ENCODE measurements at regions not wholly inside any gene's neighbourhood (a gene's known extent, or its start where the extent isn't known, plus 50 kb on each side); places are given as distances from the start of the nearest gene placed in this dataset.
"Not testable (repeated sequence)": the region's sequence is repeated elsewhere in the genome, so short reads cannot be mapped to it uniquely, and the experiment has no call there.

- intact Hi-C loops (cut with DNase I; ENCODE audit: low total_unique reads), result no loop called here
- WGBS, 2 donors, result 85 to 93% methylated on average over 16 to 18 of the region's 18 CpGs
- TF ChIP-seq, protein P1, sequence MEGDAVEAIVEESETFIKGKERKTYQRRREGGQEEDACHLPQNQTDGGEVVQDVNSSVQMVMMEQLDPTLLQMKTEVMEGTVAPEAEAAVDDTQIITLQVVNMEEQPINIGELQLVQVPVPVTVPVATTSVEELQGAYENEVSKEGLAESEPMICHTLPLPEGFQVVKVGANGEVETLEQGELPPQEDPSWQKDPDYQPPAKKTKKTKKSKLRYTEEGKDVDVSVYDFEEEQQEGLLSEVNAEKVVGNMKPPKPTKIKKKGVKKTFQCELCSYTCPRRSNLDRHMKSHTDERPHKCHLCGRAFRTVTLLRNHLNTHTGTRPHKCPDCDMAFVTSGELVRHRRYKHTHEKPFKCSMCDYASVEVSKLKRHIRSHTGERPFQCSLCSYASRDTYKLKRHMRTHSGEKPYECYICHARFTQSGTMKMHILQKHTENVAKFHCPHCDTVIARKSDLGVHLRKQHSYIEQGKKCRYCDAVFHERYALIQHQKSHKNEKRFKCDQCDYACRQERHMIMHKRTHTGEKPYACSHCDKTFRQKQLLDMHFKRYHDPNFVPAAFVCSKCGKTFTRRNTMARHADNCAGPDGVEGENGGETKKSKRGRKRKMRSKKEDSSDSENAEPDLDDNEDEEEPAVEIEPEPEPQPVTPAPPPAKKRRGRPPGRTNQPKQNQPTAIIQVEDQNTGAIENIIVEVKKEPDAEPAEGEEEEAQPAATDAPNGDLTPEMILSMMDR (IDR thresholded peaks at IDR 0.05), result no peak
- no peak for TF ChIP-seq POLR2A (IDR thresholded peaks at IDR 0.05)
- H3K4me3 ChIP-seq (ENCODE audit: low read depth, poor library complexity, severe bottlenecking), result no peak overlapping the region
- DNase-seq (ENCODE audit: low spot score in 2 of 2), result no peak
Observed at GRCh38 chr4:162984621-162985020, 182.1 kb downstream of the NAF1 start.

DNA sequence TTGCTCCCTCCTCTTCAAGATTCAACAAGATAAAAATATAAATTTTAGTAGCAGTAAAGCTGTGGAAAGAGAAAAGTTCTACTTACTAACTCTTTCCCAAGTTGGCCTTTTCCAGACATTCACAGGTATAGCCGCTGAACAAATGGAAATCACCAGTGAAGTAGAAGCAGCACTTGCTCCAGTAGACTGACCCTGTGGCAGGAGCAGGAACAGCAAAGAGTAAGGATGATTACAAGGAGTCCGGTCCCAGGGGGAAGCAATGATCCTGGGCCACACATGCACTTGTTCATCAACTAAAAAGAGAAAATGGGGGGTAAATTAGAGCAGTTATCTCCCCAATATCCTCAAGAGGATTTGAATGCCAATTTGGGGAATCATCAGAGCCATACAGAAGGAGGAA, 184.9 kb downstream of the NAF1 start:
- no peak for TF ChIP-seq POLR2A (IDR thresholded peaks at IDR 0.05)
- TF ChIP-seq, protein P1 (IDR thresholded peaks at IDR 0.05), result no peak
- intact Hi-C loops (cut with DNase I; ENCODE audit: low total_unique reads), result no loop called here
- no peak overlapping the region for H3K4me3 ChIP-seq (ENCODE audit: low read depth, poor library complexity, severe bottlenecking)
- no peak for DNase-seq (ENCODE audit: low spot score in 2 of 2)
- 90 to 92% methylated on average over 2 of the region's 2 CpGs for whole genome bisulfite sequencing, 2 donors

GRCh38 chr4:162978398-162978797, 188.3 kb downstream of the NAF1 start:
- WGBS, 2 donors, result 77 to 82% methylated on average over 2 of the region's 2 CpGs
- H3K4me3 ChIP-seq (ENCODE audit: low read depth, poor library complexity, severe bottlenecking), result no peak overlapping the region
- TF ChIP-seq, protein P1 (IDR thresholded peaks at IDR 0.05), result no peak
- TF ChIP-seq POLR2A (IDR thresholded peaks at IDR 0.05), result no peak
- intact Hi-C loops (cut with DNase I; ENCODE audit: low total_unique reads), result loop anchor here (5.0 kb wide), 1 partner anchor 1496 kb away; no protein-coding TSS in a partner anchor
- no peak for DNase-seq (ENCODE audit: low spot score in 2 of 2)

DNA sequence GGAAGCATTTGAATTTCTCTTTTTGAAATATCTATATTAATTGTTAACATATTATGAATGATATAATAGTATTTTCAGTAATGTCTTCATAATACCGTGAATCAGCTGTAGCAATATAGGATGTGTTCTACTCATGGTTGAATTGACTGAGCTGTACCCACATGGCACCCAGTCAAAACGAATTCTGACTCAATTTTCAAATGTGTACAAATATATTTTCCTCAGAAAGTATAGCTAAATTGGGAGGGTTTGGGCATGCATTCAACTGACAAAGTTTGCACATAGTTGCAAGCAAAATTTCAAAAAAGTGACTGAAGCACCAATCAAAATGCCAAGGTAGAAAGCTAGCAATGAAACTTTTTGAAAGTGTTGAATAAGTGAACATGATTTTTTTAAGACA, 188.9 kb downstream of the NAF1 start:
- WGBS, 2 donors, result 49 to 57% methylated on average over 2 of the region's 2 CpGs
- TF ChIP-seq, protein P1 (IDR thresholded peaks at IDR 0.05), result no peak
- TF ChIP-seq POLR2A (IDR thresholded peaks at IDR 0.05), result no peak
- no peak for DNase-seq (ENCODE audit: low spot score in 2 of 2)
- intact Hi-C loops (cut with DNase I; ENCODE audit: low total_unique reads), result loop anchor here (5.0 kb wide), 1 partner anchor 1495 kb away; no protein-coding TSS in a partner anchor
- no peak overlapping the region for H3K4me3 ChIP-seq (ENCODE audit: low read depth, poor library complexity, severe bottlenecking)

DNA sequence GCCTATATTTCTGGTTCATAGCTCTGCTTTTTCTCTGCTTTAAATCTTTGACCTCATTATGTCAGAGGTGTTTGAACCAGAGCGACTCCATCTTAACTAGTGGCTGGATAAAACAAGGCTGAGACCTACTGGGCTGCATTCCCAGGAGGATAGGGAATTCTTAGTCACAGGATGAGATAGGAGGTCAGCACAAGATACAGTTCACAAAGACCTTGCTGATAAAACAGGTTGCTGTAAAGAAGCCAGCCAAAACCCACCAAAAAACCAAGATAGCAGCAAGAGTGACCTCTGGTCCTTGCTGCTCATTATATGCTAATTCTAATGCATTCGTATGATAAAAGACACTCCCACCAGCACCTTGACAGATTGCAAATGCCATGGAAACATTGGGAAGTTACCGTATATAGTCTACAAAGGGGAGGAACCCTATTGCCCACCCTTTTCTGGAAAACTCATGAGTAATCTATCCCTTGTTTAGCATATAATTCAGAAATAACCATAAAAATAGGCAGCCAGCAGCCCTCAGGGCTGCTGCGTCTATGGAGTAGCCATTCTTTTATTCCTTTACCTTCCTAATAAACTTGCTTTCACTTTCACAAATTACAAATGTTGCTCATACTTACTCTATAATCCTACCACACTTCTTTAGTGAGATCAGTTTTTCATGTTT, 193.9 kb downstream of the NAF1 start:
- WGBS, 2 donors, result 85 to 92% methylated on average over 4 of the region's 4 CpGs
- no peak for DNase-seq (ENCODE audit: low spot score in 2 of 2)
- TF ChIP-seq, protein P1 (IDR thresholded peaks at IDR 0.05), result no peak
- TF ChIP-seq POLR2A (IDR thresholded peaks at IDR 0.05), result no peak
- no peak overlapping the region for H3K4me3 ChIP-seq (ENCODE audit: low read depth, poor library complexity, severe bottlenecking)
- intact Hi-C loops (cut with DNase I; ENCODE audit: low total_unique reads), result no loop called here

- no peak overlapping the region for H3K4me3 ChIP-seq (ENCODE audit: low read depth, poor library complexity, severe bottlenecking)
- intact Hi-C loops (cut with DNase I; ENCODE audit: low total_unique reads), result no loop called here
- DNase-seq (ENCODE audit: low spot score in 2 of 2), result no peak
- WGBS, 2 donors, result 83% methylated on average over 7 to 8 of the region's 8 CpGs
- TF ChIP-seq, protein P1 (IDR thresholded peaks at IDR 0.05), result no peak
- no peak for TF ChIP-seq POLR2A (IDR thresholded peaks at IDR 0.05)
Observed at GRCh38 chr4:162969194-162969593, 197.5 kb downstream of the NAF1 start.

- DNase-seq (ENCODE audit: low spot score in 2 of 2); intact Hi-C loops (cut with DNase I; ENCODE audit: low total_unique reads); H3K4me3 ChIP-seq (ENCODE audit: low read depth, poor library complexity, severe bottlenecking): not testable (repeated sequence)
- WGBS, 2 donors, result 68 to 89% methylated on average over 4 of the region's 4 CpGs
Observed at GRCh38 chr4:162965978-162966377, 200.7 kb downstream of the NAF1 start.
